ENCODE measurements at regions not wholly inside any gene's neighbourhood (a gene's known extent, or its start where the extent isn't known, plus 50 kb on each side); places are given as distances from the start of the nearest gene placed in this dataset.

GRCh38 chr15:92839696-92840095 is 60.4 kb upstream of the CHD2 start:
- Histone ChIP-seq H3K79me2 (ENCODE audit: control insufficient read depth, insufficient read depth, low read length) (no peaks in the 10 kb centered on the region), H3K4me2 (ENCODE audit: insufficient read depth, low read length) (no peak overlapping the region), H3K9me1 (replicated peaks; ENCODE audit: control insufficient read depth, extremely low read depth, insufficient read depth, low read length) (no peaks in the 10 kb centered on the region), H3K27me3 (ENCODE audit: control insufficient read depth in 2 of 2, insufficient read depth in 2 of 2, low read length in 2 of 2) (peaks cover 23 to 32% of the 10 kb centered on the region in 2 experiments), H3K27ac (ENCODE audit: insufficient read depth, low read depth, low read length) (no peak overlapping the region), H3K4me1 (ENCODE audit: control insufficient read depth, extremely low read depth, insufficient read depth, low read length) (peaks cover under 1% of the 10 kb centered on the region), H2AFZ (ENCODE audit: low read depth, low read length) (no peak overlapping the region), H3K9me3 (replicated peaks; ENCODE audit: control insufficient read depth, insufficient read depth, low read length) (no peaks in the 10 kb centered on the region), H4K20me1 (replicated peaks; ENCODE audit: control insufficient read depth, extremely low read depth, insufficient read depth, low read length) (no peaks in the 10 kb centered on the region), H3K36me3 (ENCODE audit: control insufficient read depth in 2 of 2, extremely low read depth in 1 of 2, insufficient read depth in 2 of 2, low read length in 2 of 2) (no peaks in the 10 kb centered on the region), H3K4me3 (replicated peaks in 1 of 3; ENCODE audit: insufficient read depth in 1 of 3, low read depth in 1 of 3, low read length in 3 of 3) (no peak overlapping the region), H3K9ac (replicated peaks; ENCODE audit: extremely low read depth, insufficient read depth, low read length) (no peak overlapping the region)
- no peak for FAIRE-seq
- ChIA-PET POLR2A (no interaction called here), CTCF (interaction anchor here (1.1 kb wide), 1 partner anchor 78 kb away, joined by 4 read pairs; no protein-coding TSS in a partner anchor)
- dilution Hi-C loops (cut with MboI; ENCODE audit: extremely low pct_ligation_motif_present, low sequenced_read_pairs) (no loop called here), intact Hi-C loops (cut with micrococcal nuclease) (no loop called here)
- no TSS peak for BruUV-seq (replicated peaks)
- no peak for TF ChIP-seq FOS (IDR thresholded peaks at IDR 0.05; ENCODE audit: borderline replicate concordance, insufficient read depth, low read length)
- no peak for TF ChIP-seq MYC (IDR thresholded peaks at IDR 0.05; ENCODE audit: low read depth, low read length)
- TF ChIP-seq, protein P1, sequence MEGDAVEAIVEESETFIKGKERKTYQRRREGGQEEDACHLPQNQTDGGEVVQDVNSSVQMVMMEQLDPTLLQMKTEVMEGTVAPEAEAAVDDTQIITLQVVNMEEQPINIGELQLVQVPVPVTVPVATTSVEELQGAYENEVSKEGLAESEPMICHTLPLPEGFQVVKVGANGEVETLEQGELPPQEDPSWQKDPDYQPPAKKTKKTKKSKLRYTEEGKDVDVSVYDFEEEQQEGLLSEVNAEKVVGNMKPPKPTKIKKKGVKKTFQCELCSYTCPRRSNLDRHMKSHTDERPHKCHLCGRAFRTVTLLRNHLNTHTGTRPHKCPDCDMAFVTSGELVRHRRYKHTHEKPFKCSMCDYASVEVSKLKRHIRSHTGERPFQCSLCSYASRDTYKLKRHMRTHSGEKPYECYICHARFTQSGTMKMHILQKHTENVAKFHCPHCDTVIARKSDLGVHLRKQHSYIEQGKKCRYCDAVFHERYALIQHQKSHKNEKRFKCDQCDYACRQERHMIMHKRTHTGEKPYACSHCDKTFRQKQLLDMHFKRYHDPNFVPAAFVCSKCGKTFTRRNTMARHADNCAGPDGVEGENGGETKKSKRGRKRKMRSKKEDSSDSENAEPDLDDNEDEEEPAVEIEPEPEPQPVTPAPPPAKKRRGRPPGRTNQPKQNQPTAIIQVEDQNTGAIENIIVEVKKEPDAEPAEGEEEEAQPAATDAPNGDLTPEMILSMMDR (IDR thresholded peaks at IDR 0.05; ENCODE audit: extremely low read depth in 1 of 2, insufficient read depth in 1 of 2, low read depth in 1 of 2, low read length in 2 of 2) = no peak
- TF ChIP-seq EZH2 (IDR thresholded peaks at IDR 0.05; ENCODE audit: borderline replicate concordance, low read depth, low read length, severe bottlenecking) = no peak
- no peak for TF ChIP-seq GATA2 (IDR thresholded peaks at IDR 0.05; ENCODE audit: insufficient read depth, insufficient read length, low read depth, low read length)
- no peak for TF ChIP-seq POLR2AphosphoS5 (IDR thresholded peaks at IDR 0.05; ENCODE audit: insufficient read depth, low read depth, low read length)
- no peak for DNase-seq (ENCODE audit: low read depth, low spot score)

GRCh38 chr15:92840149-92840548 is 60.0 kb upstream of the CHD2 start:
- H3K9me1 ChIP-seq (replicated peaks; ENCODE audit: control insufficient read depth, extremely low read depth, insufficient read depth, low read length) = no peaks in the 10 kb centered on the region
- peaks cover 5% of the 10 kb centered on the region for H3K4me1 ChIP-seq (ENCODE audit: control insufficient read depth, extremely low read depth, insufficient read depth, low read length)
- no peak overlapping the region for H3K27ac ChIP-seq (ENCODE audit: insufficient read depth, low read depth, low read length)
- no TSS peak for BruUV-seq (replicated peaks)
- FAIRE-seq (no peak), DNase-seq (ENCODE audit: low read depth, low spot score) (no peak)
- TF ChIP-seq POLR2AphosphoS5 (IDR thresholded peaks at IDR 0.05; ENCODE audit: insufficient read depth, low read depth, low read length) (no peak), GATA2 (IDR thresholded peaks at IDR 0.05; ENCODE audit: insufficient read depth, insufficient read length, low read depth, low read length) (no peak), FOS (IDR thresholded peaks at IDR 0.05; ENCODE audit: borderline replicate concordance, insufficient read depth, low read length) (no peak), EZH2 (IDR thresholded peaks at IDR 0.05; ENCODE audit: borderline replicate concordance, low read depth, low read length, severe bottlenecking) (no peak), MAX (IDR thresholded peaks at IDR 0.05; ENCODE audit: insufficient read depth, insufficient read length) (no peak), MYC (IDR thresholded peaks at IDR 0.05; ENCODE audit: low read depth, low read length) (no peak), POLR2A (IDR thresholded peaks at IDR 0.05; ENCODE audit: low read depth, low read length) (no peak)
- TF ChIP-seq, protein P1 (IDR thresholded peaks at IDR 0.05; ENCODE audit: extremely low read depth in 1 of 2, insufficient read depth in 1 of 2, low read depth in 1 of 2, low read length in 2 of 2) = no peak
- H3K4me3 ChIP-seq (replicated peaks in 1 of 3; ENCODE audit: insufficient read depth in 1 of 3, low read depth in 1 of 3, low read length in 3 of 3) = no peak overlapping the region
- intact Hi-C loops (cut with micrococcal nuclease) (no loop called here), dilution Hi-C loops (cut with MboI; ENCODE audit: extremely low pct_ligation_motif_present, low sequenced_read_pairs) (no loop called here)
- H3K27me3 ChIP-seq (ENCODE audit: control insufficient read depth in 2 of 2, insufficient read depth in 2 of 2, low read length in 2 of 2) = peaks cover 23 to 32% of the 10 kb centered on the region in 2 experiments
- no peaks in the 10 kb centered on the region for H3K79me2 ChIP-seq (ENCODE audit: control insufficient read depth, insufficient read depth, low read length)
- POLR2A ChIA-PET = no interaction called here
- CTCF ChIA-PET = interaction anchor here (1.1 kb wide), 1 partner anchor 78 kb away, joined by 4 read pairs; no protein-coding TSS in a partner anchor
- H3K9me3 ChIP-seq (replicated peaks; ENCODE audit: control insufficient read depth, insufficient read depth, low read length) = no peaks in the 10 kb centered on the region
- no peak overlapping the region for H3K4me2 ChIP-seq (ENCODE audit: insufficient read depth, low read length)
- no peaks in the 10 kb centered on the region for H3K36me3 ChIP-seq (ENCODE audit: control insufficient read depth in 2 of 2, extremely low read depth in 1 of 2, insufficient read depth in 2 of 2, low read length in 2 of 2)
- no peaks in the 10 kb centered on the region for H4K20me1 ChIP-seq (replicated peaks; ENCODE audit: control insufficient read depth, extremely low read depth, insufficient read depth, low read length)
- H2AFZ ChIP-seq (ENCODE audit: low read depth, low read length) = no peak overlapping the region
- no peak overlapping the region for H3K9ac ChIP-seq (replicated peaks; ENCODE audit: extremely low read depth, insufficient read depth, low read length)
